HL-60 (cell line): ENCODE measurements at regions not wholly inside any gene's neighbourhood (a gene's known extent, or its start where the extent isn't known, plus 50 kb on each side); places are given as distances from the start of the nearest gene placed in this dataset.

Experiments
- CTCF ChIP-seq: IDR thresholded peaks from one replicate; pipeline ENCODE4 v1.5.1; 2011; ENCODE audit warnings: low read length, control low read depth, inconsistent platforms; ENCODE audit not compliant: insufficient read depth
- POLR2AphosphoS5 ChIP-seq: IDR thresholded peaks from 2 replicates; pipeline ENCODE4 v1.6.1; 2012; ENCODE audit warnings: low read depth
- REST ChIP-seq: IDR thresholded peaks from 2 replicates; pipeline ENCODE4 v1.6.1; 2012; ENCODE audit warnings: low read depth; ENCODE audit not compliant: insufficient replicate concordance
- SPI1 ChIP-seq: IDR thresholded peaks from 2 replicates; pipeline ENCODE4 v1.6.1; 2012; ENCODE audit warnings: low read depth, mild to moderate bottlenecking, borderline replicate concordance

- TF ChIP-seq POLR2AphosphoS5 (no peak), CTCF (no peak), REST (no peak), SPI1 (no peak)
These were observed 109.2 kb upstream of the GRPR start for GRCh38 chrX:16014171-16014570.
